ENCODE measurements at regions not wholly inside any gene's neighbourhood (a gene's known extent, or its start where the extent isn't known, plus 50 kb on each side); places are given as distances from the start of the nearest gene placed in this dataset.

- no peak for DNase-seq (ENCODE audit: insufficient read length)
- TF ChIP-seq POLR2AphosphoS5 (IDR thresholded peaks at IDR 0.05; ENCODE audit: low read depth, low read length) (no peak), POLR2A (IDR thresholded peaks at IDR 0.05; ENCODE audit: low read depth, low read length) (no peak), TAF1 (IDR thresholded peaks at IDR 0.05; ENCODE audit: borderline replicate concordance, low read depth, low read length) (no peak)
- no peak for FAIRE-seq
Observed at GRCh38 chr11:80031014-80031600, 590.3 kb upstream of the TENM4 start.

- DNase-seq (ENCODE audit: insufficient read length): no peak
- no peak for TF ChIP-seq POLR2A (IDR thresholded peaks at IDR 0.05; ENCODE audit: low read depth, low read length)
- TF ChIP-seq POLR2AphosphoS5 (IDR thresholded peaks at IDR 0.05; ENCODE audit: low read depth, low read length): no peak
- TF ChIP-seq TAF1 (IDR thresholded peaks at IDR 0.05; ENCODE audit: borderline replicate concordance, low read depth, low read length): no peak
- FAIRE-seq: no peak
Observed at GRCh38 chr11:80028998-80029397, 588.2 kb upstream of the TENM4 start.

- DNase-seq (ENCODE audit: insufficient read length): no peak
- TF ChIP-seq POLR2A (IDR thresholded peaks at IDR 0.05; ENCODE audit: low read depth, low read length) (no peak), POLR2AphosphoS5 (IDR thresholded peaks at IDR 0.05; ENCODE audit: low read depth, low read length) (no peak), TAF1 (IDR thresholded peaks at IDR 0.05; ENCODE audit: borderline replicate concordance, low read depth, low read length) (no peak)
- no peak for FAIRE-seq
Observed at GRCh38 chr11:80024119-80024518, 583.3 kb upstream of the TENM4 start.

- DNase-seq (ENCODE audit: insufficient read length): no peak
- FAIRE-seq: no peak
- TF ChIP-seq POLR2A (IDR thresholded peaks at IDR 0.05; ENCODE audit: low read depth, low read length): no peak
- TF ChIP-seq POLR2AphosphoS5 (IDR thresholded peaks at IDR 0.05; ENCODE audit: low read depth, low read length): no peak
- TF ChIP-seq TAF1 (IDR thresholded peaks at IDR 0.05; ENCODE audit: borderline replicate concordance, low read depth, low read length): no peak
Observed at GRCh38 chr11:80023386-80023785, 582.6 kb upstream of the TENM4 start.

GRCh38 chr11:80010536-80010935, 569.7 kb upstream of the TENM4 start:
- FAIRE-seq (no peak), DNase-seq (ENCODE audit: insufficient read length) (no peak)
- TF ChIP-seq POLR2AphosphoS5 (IDR thresholded peaks at IDR 0.05; ENCODE audit: low read depth, low read length): no peak
- TF ChIP-seq TAF1 (IDR thresholded peaks at IDR 0.05; ENCODE audit: borderline replicate concordance, low read depth, low read length): no peak
- TF ChIP-seq POLR2A (IDR thresholded peaks at IDR 0.05; ENCODE audit: low read depth, low read length): no peak

GRCh38 chr11:80009081-80009480, 568.3 kb upstream of the TENM4 start:
- FAIRE-seq (no peak), DNase-seq (ENCODE audit: insufficient read length) (no peak)
- TF ChIP-seq TAF1 (IDR thresholded peaks at IDR 0.05; ENCODE audit: borderline replicate concordance, low read depth, low read length) (no peak), POLR2A (IDR thresholded peaks at IDR 0.05; ENCODE audit: low read depth, low read length) (no peak), POLR2AphosphoS5 (IDR thresholded peaks at IDR 0.05; ENCODE audit: low read depth, low read length) (no peak)

GRCh38 chr11:80007616-80008015, 566.8 kb upstream of the TENM4 start:
- no peak for TF ChIP-seq POLR2AphosphoS5 (IDR thresholded peaks at IDR 0.05; ENCODE audit: low read depth, low read length)
- FAIRE-seq: no peak
- DNase-seq (ENCODE audit: insufficient read length): no peak

- TF ChIP-seq POLR2AphosphoS5 (IDR thresholded peaks at IDR 0.05; ENCODE audit: low read depth, low read length) (no peak), POLR2A (IDR thresholded peaks at IDR 0.05; ENCODE audit: low read depth, low read length) (no peak), TAF1 (IDR thresholded peaks at IDR 0.05; ENCODE audit: borderline replicate concordance, low read depth, low read length) (no peak)
- no peak for FAIRE-seq
- no peak for DNase-seq (ENCODE audit: insufficient read length)
Observed at GRCh38 chr11:79990141-79990540, 549.3 kb upstream of the TENM4 start.

- TF ChIP-seq POLR2A (IDR thresholded peaks at IDR 0.05; ENCODE audit: low read depth, low read length) (no peak), TAF1 (IDR thresholded peaks at IDR 0.05; ENCODE audit: borderline replicate concordance, low read depth, low read length) (no peak), POLR2AphosphoS5 (IDR thresholded peaks at IDR 0.05; ENCODE audit: low read depth, low read length) (no peak)
- FAIRE-seq: no peak
- no peak for DNase-seq (ENCODE audit: insufficient read length)
Observed at GRCh38 chr11:79982185-79982584, 541.4 kb upstream of the TENM4 start.

- TF ChIP-seq POLR2AphosphoS5 (IDR thresholded peaks at IDR 0.05; ENCODE audit: low read depth, low read length) (no peak), TAF1 (IDR thresholded peaks at IDR 0.05; ENCODE audit: borderline replicate concordance, low read depth, low read length) (no peak), POLR2A (IDR thresholded peaks at IDR 0.05; ENCODE audit: low read depth, low read length) (no peak)
- no peak for FAIRE-seq
Observed at GRCh38 chr11:79980916-79981315, 540.1 kb upstream of the TENM4 start.

GRCh38 chr11:79973721-79974617, 533.1 kb upstream of the TENM4 start:
- FAIRE-seq (no peak), DNase-seq (ENCODE audit: insufficient read length) (no peak)

More at GRCh38 chr11:79980916-79981315, 540.1 kb upstream of the TENM4 start:
- DNase-seq (ENCODE audit: insufficient read length): no peak

GRCh38 chr11:79971255-79971654, 530.4 kb upstream of the TENM4 start:
- DNase-seq (ENCODE audit: insufficient read length) (no peak), FAIRE-seq (no peak)
- TF ChIP-seq POLR2AphosphoS5 (IDR thresholded peaks at IDR 0.05; ENCODE audit: low read depth, low read length) (no peak), TAF1 (IDR thresholded peaks at IDR 0.05; ENCODE audit: borderline replicate concordance, low read depth, low read length) (no peak), POLR2A (IDR thresholded peaks at IDR 0.05; ENCODE audit: low read depth, low read length) (no peak)

More at GRCh38 chr11:79973721-79974617, 533.1 kb upstream of the TENM4 start:
- TF ChIP-seq POLR2AphosphoS5 (IDR thresholded peaks at IDR 0.05; ENCODE audit: low read depth, low read length): no peak
- no peak for TF ChIP-seq POLR2A (IDR thresholded peaks at IDR 0.05; ENCODE audit: low read depth, low read length)
- TF ChIP-seq TAF1 (IDR thresholded peaks at IDR 0.05; ENCODE audit: borderline replicate concordance, low read depth, low read length): no peak

Data from GM12892 (cell line).